Activated CD4-positive, alpha-beta T cell treated with anti-CD3 and anti-CD28 coated beads for 24 hours (primary cell): ENCODE measurements at regions not wholly inside any gene's neighbourhood (a gene's known extent, or its start where the extent isn't known, plus 50 kb on each side); places are given as distances from the start of the nearest gene placed in this dataset.

Experiments used
- DNase-seq, 2 donors: peaks; one replicate each; pipeline ENCODE4 v3.0.0-alpha.2; 2020; ENCODE audit warnings: low read depth in 2 of 2

GRCh38 chr6:168725802-168726201 is 284.8 kb downstream of the SMOC2 start:
- no peak for DNase-seq

GRCh38 chr6:168724669-168725570 is 283.9 kb downstream of the SMOC2 start:
- no peak for DNase-seq

DNA sequence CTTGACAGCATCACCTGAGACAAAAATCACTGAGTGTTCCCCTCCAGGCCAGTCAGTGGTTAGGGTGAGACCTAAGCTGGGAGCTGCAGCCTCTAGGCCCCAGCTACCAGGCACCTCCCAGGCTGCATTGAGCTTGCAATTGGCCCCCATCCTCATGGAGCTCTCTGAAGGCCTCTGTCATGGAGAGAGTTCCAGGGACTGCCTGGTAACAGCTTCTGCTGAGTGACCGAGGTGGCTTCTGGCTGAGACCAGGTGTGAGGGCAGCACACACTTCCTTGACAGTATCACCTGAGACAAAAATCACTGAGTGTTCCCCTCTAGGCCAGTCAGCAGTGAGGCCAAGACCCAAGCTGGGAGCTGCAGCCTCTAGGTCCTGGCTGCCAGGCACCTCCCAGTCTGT is 283.0 kb downstream of the SMOC2 start:
- DNase-seq, result no peak

GRCh38 chr6:168722397-168722796 is 281.4 kb downstream of the SMOC2 start:
- no peak for DNase-seq

DNA sequence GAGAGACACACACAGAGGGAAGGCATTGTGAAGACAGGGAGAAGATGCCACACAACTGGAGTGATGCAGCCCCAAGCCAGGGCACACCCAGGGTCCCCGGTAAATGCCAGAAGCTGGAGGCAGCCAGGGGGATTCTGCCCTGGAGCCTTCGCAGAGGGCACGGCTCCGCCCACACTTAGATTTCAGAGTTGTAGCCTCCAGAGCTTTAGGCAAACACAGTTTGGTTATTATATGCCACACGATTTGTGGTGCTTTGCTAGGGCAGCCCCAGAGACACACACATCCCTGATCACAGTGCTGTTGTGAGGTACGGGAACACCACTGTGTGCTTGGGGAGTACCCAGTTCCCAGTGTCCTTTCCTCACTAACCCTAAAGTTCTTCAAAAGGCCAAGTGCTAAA is 280.6 kb downstream of the SMOC2 start:
- DNase-seq, result no peak

GRCh38 chr6:168719901-168720300 is 278.9 kb downstream of the SMOC2 start:
- no peak for DNase-seq

- no peak for DNase-seq
Observed at GRCh38 chr6:168718821-168719475, 278.0 kb downstream of the SMOC2 start.
